Body of pancreas (tissue), 4 donors: ENCODE measurements at regions not wholly inside any gene's neighbourhood (a gene's known extent, or its start where the extent isn't known, plus 50 kb on each side); places are given as distances from the start of the nearest gene placed in this dataset.

ENCODE experiments used
- CTCF ChIP-seq, 7 experiments: fragments of 450-650 bp in 4 of 7; fragments of 200-600 bp in 3 of 7; sonication (generic) in 3 of 7; IDR thresholded peaks; one replicate each; pipeline ENCODE4 v1.5.1; 2016 to 2019; ENCODE audit warnings: antibody characterized with exemption in 7 of 7
- POLR2A ChIP-seq, 3 donors: fragments of 450-650 bp; IDR thresholded peaks; one replicate each; pipeline ENCODE4 v1.6.1; 2016; ENCODE audit warnings: antibody characterized with exemption in 3 of 3, mild to moderate bottlenecking in 2 of 3

- TF ChIP-seq CTCF (IDR thresholded peaks at IDR 0.05) (no peak), POLR2A (IDR thresholded peaks at IDR 0.05) (no peak)
Measured at GRCh38 chr5:124036786-124037185, 524.8 kb downstream of the CSNK1G3 start.
